Neural cell (in vitro differentiated cells): ENCODE measurements at regions not wholly inside any gene's neighbourhood (a gene's known extent, or its start where the extent isn't known, plus 50 kb on each side); places are given as distances from the start of the nearest gene placed in this dataset.

Experiments used
- H2AFZ ChIP-seq: fragments of 200-600, 300-800 bp; sonication (generic), shearing (Covaris generic); 2 replicates; pipeline ENCODE4 v1.6.0; 2014; ENCODE audit warnings: low read depth, mild to moderate bottlenecking, antibody characterized with exemption, low read length, moderate library complexity
- H3F3A ChIP-seq: fragments of 200-600 bp; shearing (Covaris generic); 2 replicates; pipeline ENCODE4 v1.6.1; 2016; ENCODE audit warnings: mild to moderate bottlenecking, moderate library complexity, mixed read lengths, antibody characterized with exemption, low read length; ENCODE audit not compliant: insufficient read depth, poor library complexity, severe bottlenecking
- H3K27ac ChIP-seq: fragments of 200-600, 300-800 bp; sonication (generic), shearing (Covaris generic); 2 replicates; pipeline ENCODE4 v1.5.1; 2014; ENCODE audit warnings: mild to moderate bottlenecking, low read length, moderate library complexity
- H3K27me3 ChIP-seq: fragments of 300-800, 200-600 bp; sonication (generic), shearing (Covaris generic); 2 replicates; pipeline ENCODE4 v1.6.0; 2014; ENCODE audit warnings: mild to moderate bottlenecking, low read depth, low read length, moderate library complexity; ENCODE audit not compliant: insufficient read depth
- H3K36me3 ChIP-seq: fragments of 300-800, 200-600 bp; sonication (generic), shearing (Covaris generic); 2 replicates; pipeline ENCODE4 v1.5.1; 2014; ENCODE audit warnings: mild to moderate bottlenecking, antibody characterized with exemption, low read length, moderate library complexity; ENCODE audit not compliant: insufficient read depth
- H3K4me2 ChIP-seq: fragments of 300-800, 200-600 bp; sonication (generic), shearing (Covaris generic); 2 replicates; pipeline ENCODE4 v1.6.0; 2014; ENCODE audit warnings: mild to moderate bottlenecking, low read length
- H3K4me3 ChIP-seq: fragments of 300-800, 200-600 bp; sonication (generic), shearing (Covaris generic); 2 replicates; pipeline ENCODE4 v1.5.1; 2014; ENCODE audit warnings: mild to moderate bottlenecking, low read length, moderate library complexity
- H3K79me2 ChIP-seq: fragments of 200-600 bp; shearing (Covaris generic); replicated peaks from 2 replicates; pipeline ENCODE4 v1.6.0; 2014; ENCODE audit warnings: mild to moderate bottlenecking, low read length, moderate library complexity; ENCODE audit not compliant: insufficient read depth
- H3K9ac ChIP-seq: fragments of 300-800, 200-600 bp; sonication (generic), shearing (Covaris generic); 2 replicates; pipeline ENCODE4 v1.6.1; 2016; ENCODE audit warnings: mild to moderate bottlenecking, low read length, mixed read lengths
- H3K9me2 ChIP-seq: fragments of 200-600 bp; shearing (Covaris generic); 2 replicates; pipeline ENCODE4 v1.6.1; 2016; ENCODE audit warnings: mild to moderate bottlenecking, low read length, mixed read lengths; ENCODE audit not compliant: insufficient read depth
- H3K9me3 ChIP-seq: fragments of 200-600, 300-800 bp; sonication (generic), shearing (Covaris generic); 2 replicates; pipeline ENCODE4 v1.6.1; 2016; ENCODE audit warnings: mild to moderate bottlenecking, mixed run types, low read length, moderate library complexity, mixed read lengths
- H4K20me1 ChIP-seq: fragments of 200-600 bp; shearing (Covaris generic); 2 replicates; pipeline ENCODE4 v1.6.1; 2016; ENCODE audit warnings: mild to moderate bottlenecking, mixed run types; ENCODE audit not compliant: insufficient read depth
- EP300 ChIP-seq: fragments of 450-650 bp; conservative IDR thresholded peaks from 2 replicates; pipeline ENCODE4 v1.6.1; 2014; ENCODE audit warnings: antibody characterized with exemption, mild to moderate bottlenecking, moderate library complexity; ENCODE audit not compliant: poor library complexity, severe bottlenecking
- EZH2 ChIP-seq: fragments of 200-600, 300-800 bp; shearing (Covaris generic), sonication (generic); IDR thresholded peaks from 2 replicates; pipeline ENCODE4 v1.6.1; 2014; ENCODE audit warnings: antibody characterized with exemption, low read length, borderline replicate concordance, mild to moderate bottlenecking; ENCODE audit not compliant: insufficient read depth, poor library complexity, severe bottlenecking
- MXI1 ChIP-seq: fragments of 450-650 bp; conservative IDR thresholded peaks from 2 replicates; pipeline ENCODE4 v1.6.1; 2014; ENCODE audit warnings: antibody characterized with exemption, mild to moderate bottlenecking; ENCODE audit not compliant: poor library complexity, severe bottlenecking
- POLR2AphosphoS5 ChIP-seq: IDR thresholded peaks from 2 replicates; pipeline ENCODE4 v1.6.1; 2012
- RAD21 ChIP-seq: fragments of 450-650 bp; conservative IDR thresholded peaks from 2 replicates; pipeline ENCODE4 v1.6.1; 2014; ENCODE audit warnings: antibody characterized with exemption, mild to moderate bottlenecking, moderate library complexity
- SMC3 ChIP-seq: fragments of 450-650 bp; conservative IDR thresholded peaks from 2 replicates; pipeline ENCODE4 v1.6.1; 2014; ENCODE audit warnings: antibody characterized with exemption, mild to moderate bottlenecking, moderate library complexity; ENCODE audit not compliant: poor library complexity
- TAF1 ChIP-seq: IDR thresholded peaks from 2 replicates; pipeline ENCODE4 v1.6.1; 2012; ENCODE audit warnings: low read depth
- TF ChIP-seq, protein P1 (sequence below): IDR thresholded peaks from 2 replicates; pipeline ENCODE4 v1.6.1; 2012; ENCODE audit warnings: borderline replicate concordance
- TF ChIP-seq, protein P2 (sequence below): fragments of 450-650 bp; IDR thresholded peaks from 2 replicates; pipeline ENCODE4 v1.5.1; 2014; ENCODE audit warnings: antibody characterized with exemption, mild to moderate bottlenecking, moderate library complexity; ENCODE audit not compliant: poor library complexity, severe bottlenecking

DNA sequence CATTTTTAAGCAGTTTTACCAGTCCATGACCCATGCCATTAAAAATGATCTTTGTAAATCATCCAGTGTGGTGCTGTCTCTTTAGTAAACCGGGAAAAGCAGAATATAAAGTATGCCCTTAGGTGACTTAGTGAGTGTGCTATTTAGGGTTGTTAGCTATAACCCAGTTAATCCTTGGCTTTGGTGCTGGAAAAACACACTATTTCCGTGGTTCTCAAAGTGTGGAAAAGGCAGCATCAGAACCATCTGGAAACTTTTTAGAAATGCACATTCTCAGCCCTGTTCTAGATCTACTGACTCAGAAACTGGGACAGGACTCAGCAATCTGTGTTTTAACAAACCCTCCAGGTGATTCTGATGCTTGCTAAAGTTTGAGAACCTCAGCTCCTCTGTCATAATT, 123.6 kb upstream of the ZNF608 start:
- TF ChIP-seq, protein P1, sequence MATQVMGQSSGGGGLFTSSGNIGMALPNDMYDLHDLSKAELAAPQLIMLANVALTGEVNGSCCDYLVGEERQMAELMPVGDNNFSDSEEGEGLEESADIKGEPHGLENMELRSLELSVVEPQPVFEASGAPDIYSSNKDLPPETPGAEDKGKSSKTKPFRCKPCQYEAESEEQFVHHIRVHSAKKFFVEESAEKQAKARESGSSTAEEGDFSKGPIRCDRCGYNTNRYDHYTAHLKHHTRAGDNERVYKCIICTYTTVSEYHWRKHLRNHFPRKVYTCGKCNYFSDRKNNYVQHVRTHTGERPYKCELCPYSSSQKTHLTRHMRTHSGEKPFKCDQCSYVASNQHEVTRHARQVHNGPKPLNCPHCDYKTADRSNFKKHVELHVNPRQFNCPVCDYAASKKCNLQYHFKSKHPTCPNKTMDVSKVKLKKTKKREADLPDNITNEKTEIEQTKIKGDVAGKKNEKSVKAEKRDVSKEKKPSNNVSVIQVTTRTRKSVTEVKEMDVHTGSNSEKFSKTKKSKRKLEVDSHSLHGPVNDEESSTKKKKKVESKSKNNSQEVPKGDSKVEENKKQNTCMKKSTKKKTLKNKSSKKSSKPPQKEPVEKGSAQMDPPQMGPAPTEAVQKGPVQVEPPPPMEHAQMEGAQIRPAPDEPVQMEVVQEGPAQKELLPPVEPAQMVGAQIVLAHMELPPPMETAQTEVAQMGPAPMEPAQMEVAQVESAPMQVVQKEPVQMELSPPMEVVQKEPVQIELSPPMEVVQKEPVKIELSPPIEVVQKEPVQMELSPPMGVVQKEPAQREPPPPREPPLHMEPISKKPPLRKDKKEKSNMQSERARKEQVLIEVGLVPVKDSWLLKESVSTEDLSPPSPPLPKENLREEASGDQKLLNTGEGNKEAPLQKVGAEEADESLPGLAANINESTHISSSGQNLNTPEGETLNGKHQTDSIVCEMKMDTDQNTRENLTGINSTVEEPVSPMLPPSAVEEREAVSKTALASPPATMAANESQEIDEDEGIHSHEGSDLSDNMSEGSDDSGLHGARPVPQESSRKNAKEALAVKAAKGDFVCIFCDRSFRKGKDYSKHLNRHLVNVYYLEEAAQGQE = no peak
- TF ChIP-seq SMC3 (no peak), EZH2 (no peak), MXI1 (no peak), TAF1 (no peak), POLR2AphosphoS5 (no peak), EP300 (no peak), RAD21 (no peak)
- TF ChIP-seq, protein P2, sequence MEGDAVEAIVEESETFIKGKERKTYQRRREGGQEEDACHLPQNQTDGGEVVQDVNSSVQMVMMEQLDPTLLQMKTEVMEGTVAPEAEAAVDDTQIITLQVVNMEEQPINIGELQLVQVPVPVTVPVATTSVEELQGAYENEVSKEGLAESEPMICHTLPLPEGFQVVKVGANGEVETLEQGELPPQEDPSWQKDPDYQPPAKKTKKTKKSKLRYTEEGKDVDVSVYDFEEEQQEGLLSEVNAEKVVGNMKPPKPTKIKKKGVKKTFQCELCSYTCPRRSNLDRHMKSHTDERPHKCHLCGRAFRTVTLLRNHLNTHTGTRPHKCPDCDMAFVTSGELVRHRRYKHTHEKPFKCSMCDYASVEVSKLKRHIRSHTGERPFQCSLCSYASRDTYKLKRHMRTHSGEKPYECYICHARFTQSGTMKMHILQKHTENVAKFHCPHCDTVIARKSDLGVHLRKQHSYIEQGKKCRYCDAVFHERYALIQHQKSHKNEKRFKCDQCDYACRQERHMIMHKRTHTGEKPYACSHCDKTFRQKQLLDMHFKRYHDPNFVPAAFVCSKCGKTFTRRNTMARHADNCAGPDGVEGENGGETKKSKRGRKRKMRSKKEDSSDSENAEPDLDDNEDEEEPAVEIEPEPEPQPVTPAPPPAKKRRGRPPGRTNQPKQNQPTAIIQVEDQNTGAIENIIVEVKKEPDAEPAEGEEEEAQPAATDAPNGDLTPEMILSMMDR = no peak
- H3F3A ChIP-seq = no peaks in the 10 kb centered on the region
- H3K27ac ChIP-seq = no peak overlapping the region
- H3K9ac ChIP-seq = no peak overlapping the region
- no peaks in the 10 kb centered on the region for H3K9me3 ChIP-seq
- H3K4me3 ChIP-seq = no peak overlapping the region
- no peak overlapping the region for H3K4me2 ChIP-seq
- H3K9me2 ChIP-seq = no peaks in the 10 kb centered on the region
- no peaks in the 10 kb centered on the region for H3K27me3 ChIP-seq
- H2AFZ ChIP-seq = no peak overlapping the region
- H4K20me1 ChIP-seq = no peaks in the 10 kb centered on the region
- no peaks in the 10 kb centered on the region for H3K36me3 ChIP-seq
- H3K79me2 ChIP-seq = no peaks in the 10 kb centered on the region

DNA sequence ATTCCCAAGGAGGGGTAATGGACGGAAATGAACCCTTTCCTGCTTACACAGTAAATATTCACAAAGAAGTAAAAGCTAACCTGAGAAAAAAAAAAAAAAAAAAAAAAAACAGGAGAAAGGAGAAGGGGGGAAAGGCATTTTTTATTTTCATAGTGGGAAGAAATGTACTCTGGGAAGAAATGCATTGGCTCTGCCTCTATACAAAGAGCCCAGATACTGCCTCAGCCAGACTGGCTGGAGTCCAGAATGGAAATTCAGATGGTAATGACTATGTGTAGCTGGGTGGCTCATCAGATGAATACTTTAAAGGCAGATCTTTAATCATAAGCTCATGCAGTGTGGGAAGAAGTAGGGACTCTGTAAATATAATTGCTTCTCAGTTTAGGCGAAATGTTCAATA, 124.9 kb upstream of the ZNF608 start:
- Histone ChIP-seq H3K9ac (no peak overlapping the region), H3K79me2 (no peaks in the 10 kb centered on the region), H3K4me2 (no peak overlapping the region), H3K27me3 (no peaks in the 10 kb centered on the region), H3K4me3 (no peak overlapping the region), H2AFZ (no peak overlapping the region), H3K36me3 (no peaks in the 10 kb centered on the region), H3F3A (no peaks in the 10 kb centered on the region), H4K20me1 (no peaks in the 10 kb centered on the region), H3K9me2 (no peaks in the 10 kb centered on the region), H3K9me3 (no peaks in the 10 kb centered on the region), H3K27ac (no peak overlapping the region)
- TF ChIP-seq, protein P2 = no peak
- TF ChIP-seq RAD21 (no peak), POLR2AphosphoS5 (no peak), MXI1 (no peak), EP300 (no peak)
